ENCODE measurements at regions not wholly inside any gene's neighbourhood (a gene's known extent, or its start where the extent isn't known, plus 50 kb on each side); places are given as distances from the start of the nearest gene placed in this dataset.

GRCh38 chr9:13967011-13967410 lies 346.9 kb downstream of the NFIB start:
- intact Hi-C loops (cut with DNase I) = no loop called here
- 85% methylated on average over 1 of the region's 1 CpG for WGBS
- no peak overlapping the region for H3K27ac ChIP-seq (replicated peaks in 1 of 4)
- no peak for DNase-seq (ENCODE audit: extremely low spot score)
- peaks cover 0 to 8% (median 2%) of the 10 kb centered on the region in 4 donors for H3K4me1 ChIP-seq
- TF ChIP-seq EP300 (IDR thresholded peaks at IDR 0.05) = no peak
- no peak for TF ChIP-seq POLR2AphosphoS5 (IDR thresholded peaks at IDR 0.05)
- TF ChIP-seq POLR2A (IDR thresholded peaks at IDR 0.05; ENCODE audit: low read depth) = no peak
- no peaks in the 10 kb centered on the region for H3K36me3 ChIP-seq
- no peaks in the 10 kb centered on the region for H3K9me3 ChIP-seq
- no peaks in the 10 kb centered on the region for H3K27me3 ChIP-seq
- H3K4me3 ChIP-seq = no peak overlapping the region

GRCh38 chr9:13963005-13963653 lies 350.8 kb downstream of the NFIB start:
- no peaks in the 10 kb centered on the region for H3K27me3 ChIP-seq
- intact Hi-C loops (cut with DNase I) = no loop called here
- no peak for DNase-seq (ENCODE audit: extremely low spot score)
- H3K27ac ChIP-seq (replicated peaks in 1 of 4) = no peak overlapping the region
- H3K4me3 ChIP-seq = no peak overlapping the region
- WGBS = 75% methylated on average over 3 of the region's 3 CpGs
- H3K4me1 ChIP-seq = peaks cover 0 to 5% (median 0%) of the 10 kb centered on the region in 4 donors
- H3K9me3 ChIP-seq = no peaks in the 10 kb centered on the region
- no peaks in the 10 kb centered on the region for H3K36me3 ChIP-seq
- TF ChIP-seq POLR2A (IDR thresholded peaks at IDR 0.05; ENCODE audit: low read depth) (no peak), POLR2AphosphoS5 (IDR thresholded peaks at IDR 0.05) (no peak), CTCF (IDR thresholded peaks at IDR 0.05) (no peak), EP300 (IDR thresholded peaks at IDR 0.05) (no peak)

- 66% methylated on average over 6 of the region's 6 CpGs for WGBS
- Histone ChIP-seq H3K27me3 (no peaks in the 10 kb centered on the region), H3K9me3 (no peaks in the 10 kb centered on the region), H3K27ac (replicated peaks in 1 of 4) (no peak overlapping the region), H3K4me1 (peaks cover 0 to 5% (median 0%) of the 10 kb centered on the region in 4 donors), H3K4me3 (no peak overlapping the region), H3K36me3 (no peaks in the 10 kb centered on the region)
- no peak for DNase-seq (ENCODE audit: extremely low spot score)
- TF ChIP-seq CTCF (IDR thresholded peaks at IDR 0.05) (no peak), POLR2A (IDR thresholded peaks at IDR 0.05; ENCODE audit: low read depth) (no peak), POLR2AphosphoS5 (IDR thresholded peaks at IDR 0.05) (no peak), EP300 (IDR thresholded peaks at IDR 0.05) (no peak)
- intact Hi-C loops (cut with DNase I) = no loop called here
Measured at GRCh38 chr9:13962006-13962405, 351.9 kb downstream of the NFIB start.

- Histone ChIP-seq H3K9me3 (no peaks in the 10 kb centered on the region), H3K27me3 (no peaks in the 10 kb centered on the region), H3K4me3 (no peak overlapping the region), H3K27ac (replicated peaks in 1 of 4) (no peak overlapping the region), H3K4me1 (peaks cover 0 to 5% (median 0%) of the 10 kb centered on the region in 4 donors), H3K36me3 (no peaks in the 10 kb centered on the region)
- TF ChIP-seq EP300 (IDR thresholded peaks at IDR 0.05) (no peak), POLR2AphosphoS5 (IDR thresholded peaks at IDR 0.05) (no peak), POLR2A (IDR thresholded peaks at IDR 0.05; ENCODE audit: low read depth) (no peak), CTCF (IDR thresholded peaks at IDR 0.05) (no peak)
- DNase-seq (ENCODE audit: extremely low spot score) = no peak
- intact Hi-C loops (cut with DNase I) = no loop called here
- 95% methylated on average over 11 of the region's 11 CpGs for WGBS
Measured at GRCh38 chr9:13960011-13960765, 353.8 kb downstream of the NFIB start.

GRCh38 chr9:13958672-13959071 lies 355.3 kb downstream of the NFIB start:
- Histone ChIP-seq H3K4me1 (peaks cover 0 to 5% (median 0%) of the 10 kb centered on the region in 4 donors), H3K27me3 (no peaks in the 10 kb centered on the region), H3K9me3 (no peaks in the 10 kb centered on the region), H3K4me3 (no peak overlapping the region), H3K36me3 (no peaks in the 10 kb centered on the region), H3K27ac (replicated peaks in 1 of 4) (no peak overlapping the region)
- intact Hi-C loops (cut with DNase I) = no loop called here
- TF ChIP-seq EP300 (IDR thresholded peaks at IDR 0.05) (no peak), CTCF (IDR thresholded peaks at IDR 0.05) (no peak), POLR2A (IDR thresholded peaks at IDR 0.05; ENCODE audit: low read depth) (no peak), POLR2AphosphoS5 (IDR thresholded peaks at IDR 0.05) (no peak)
- no peak for DNase-seq (ENCODE audit: extremely low spot score)
- WGBS = 100% methylated on average over 1 of the region's 1 CpG

All from esophagus muscularis mucosa (tissue), 4 donors.